ENCODE measurements at regions not wholly inside any gene's neighbourhood (a gene's known extent, or its start where the extent isn't known, plus 50 kb on each side); places are given as distances from the start of the nearest gene placed in this dataset.

DNA sequence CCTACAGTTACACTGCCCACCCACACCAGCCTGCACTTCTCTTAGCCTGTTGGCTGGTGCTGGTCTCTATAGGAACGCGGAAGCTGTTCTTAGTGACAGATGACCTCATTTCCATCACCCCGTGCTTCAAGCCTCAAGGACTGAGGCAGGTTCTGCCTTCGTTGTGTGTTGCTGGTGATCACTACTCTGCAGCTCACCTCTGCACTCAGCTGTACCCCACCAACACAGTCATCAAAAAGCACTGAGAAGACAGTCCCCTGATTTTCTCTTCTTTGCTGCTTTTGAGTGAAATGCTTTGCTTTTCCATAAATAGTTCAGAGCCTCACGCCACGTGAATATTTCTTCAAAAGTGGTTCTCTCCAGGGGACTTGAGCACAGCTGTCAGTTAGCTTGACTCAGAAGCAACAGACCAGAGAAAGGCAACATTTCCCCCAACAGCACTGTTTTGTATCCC lies 225.7 kb upstream of the CCDC150 start:
- TF ChIP-seq, protein P1, sequence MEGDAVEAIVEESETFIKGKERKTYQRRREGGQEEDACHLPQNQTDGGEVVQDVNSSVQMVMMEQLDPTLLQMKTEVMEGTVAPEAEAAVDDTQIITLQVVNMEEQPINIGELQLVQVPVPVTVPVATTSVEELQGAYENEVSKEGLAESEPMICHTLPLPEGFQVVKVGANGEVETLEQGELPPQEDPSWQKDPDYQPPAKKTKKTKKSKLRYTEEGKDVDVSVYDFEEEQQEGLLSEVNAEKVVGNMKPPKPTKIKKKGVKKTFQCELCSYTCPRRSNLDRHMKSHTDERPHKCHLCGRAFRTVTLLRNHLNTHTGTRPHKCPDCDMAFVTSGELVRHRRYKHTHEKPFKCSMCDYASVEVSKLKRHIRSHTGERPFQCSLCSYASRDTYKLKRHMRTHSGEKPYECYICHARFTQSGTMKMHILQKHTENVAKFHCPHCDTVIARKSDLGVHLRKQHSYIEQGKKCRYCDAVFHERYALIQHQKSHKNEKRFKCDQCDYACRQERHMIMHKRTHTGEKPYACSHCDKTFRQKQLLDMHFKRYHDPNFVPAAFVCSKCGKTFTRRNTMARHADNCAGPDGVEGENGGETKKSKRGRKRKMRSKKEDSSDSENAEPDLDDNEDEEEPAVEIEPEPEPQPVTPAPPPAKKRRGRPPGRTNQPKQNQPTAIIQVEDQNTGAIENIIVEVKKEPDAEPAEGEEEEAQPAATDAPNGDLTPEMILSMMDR (IDR thresholded peaks at IDR 0.05): no peak
- no peak for TF ChIP-seq POLR2A (IDR thresholded peaks at IDR 0.05)
- no peak for TF ChIP-seq EP300 (IDR thresholded peaks at IDR 0.05)

All from ovary (tissue), 3 donors.